ENCODE measurements at regions not wholly inside any gene's neighbourhood (a gene's known extent, or its start where the extent isn't known, plus 50 kb on each side); places are given as distances from the start of the nearest gene placed in this dataset.

DNA sequence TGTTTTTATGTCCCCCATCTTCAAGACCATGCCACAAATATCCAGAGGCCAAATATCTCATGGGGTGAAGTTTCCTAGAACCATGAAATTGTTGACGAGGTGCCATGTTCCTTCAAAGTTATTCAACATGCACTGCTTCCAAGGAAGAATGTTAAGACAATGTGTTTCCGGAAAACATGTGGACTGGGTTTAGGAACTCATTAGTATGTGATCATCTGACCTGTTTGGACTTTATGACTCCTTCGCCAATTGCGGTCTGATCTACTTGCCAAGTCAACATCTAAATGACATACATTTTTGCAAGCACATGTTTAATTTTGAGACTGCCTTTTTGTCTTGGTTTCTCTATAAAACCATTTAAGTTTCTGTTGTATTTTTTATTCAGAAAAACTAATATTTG is 234.8 kb downstream of the MAF start:
- no peak for TF ChIP-seq EZH2 (IDR thresholded peaks at IDR 0.05; ENCODE audit: borderline replicate concordance, low read depth, low read length, severe bottlenecking)
- TF ChIP-seq, protein P1, sequence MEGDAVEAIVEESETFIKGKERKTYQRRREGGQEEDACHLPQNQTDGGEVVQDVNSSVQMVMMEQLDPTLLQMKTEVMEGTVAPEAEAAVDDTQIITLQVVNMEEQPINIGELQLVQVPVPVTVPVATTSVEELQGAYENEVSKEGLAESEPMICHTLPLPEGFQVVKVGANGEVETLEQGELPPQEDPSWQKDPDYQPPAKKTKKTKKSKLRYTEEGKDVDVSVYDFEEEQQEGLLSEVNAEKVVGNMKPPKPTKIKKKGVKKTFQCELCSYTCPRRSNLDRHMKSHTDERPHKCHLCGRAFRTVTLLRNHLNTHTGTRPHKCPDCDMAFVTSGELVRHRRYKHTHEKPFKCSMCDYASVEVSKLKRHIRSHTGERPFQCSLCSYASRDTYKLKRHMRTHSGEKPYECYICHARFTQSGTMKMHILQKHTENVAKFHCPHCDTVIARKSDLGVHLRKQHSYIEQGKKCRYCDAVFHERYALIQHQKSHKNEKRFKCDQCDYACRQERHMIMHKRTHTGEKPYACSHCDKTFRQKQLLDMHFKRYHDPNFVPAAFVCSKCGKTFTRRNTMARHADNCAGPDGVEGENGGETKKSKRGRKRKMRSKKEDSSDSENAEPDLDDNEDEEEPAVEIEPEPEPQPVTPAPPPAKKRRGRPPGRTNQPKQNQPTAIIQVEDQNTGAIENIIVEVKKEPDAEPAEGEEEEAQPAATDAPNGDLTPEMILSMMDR (IDR thresholded peaks at IDR 0.05; ENCODE audit: borderline replicate concordance, extremely low read depth, low read length, poor library complexity, severe bottlenecking), result no peak
- H3K9me3 ChIP-seq (ENCODE audit: insufficient read depth, low read length, severe bottlenecking), result no peaks in the 10 kb centered on the region
- no peaks in the 10 kb centered on the region for H3K36me3 ChIP-seq (ENCODE audit: insufficient read depth, low read length)
- H3K4me3 ChIP-seq (ENCODE audit: low read depth in 1 of 2, low read length in 2 of 2), result no peak overlapping the region
- no peaks in the 10 kb centered on the region for H3K79me2 ChIP-seq (ENCODE audit: insufficient read depth, low read length)
- H3K27ac ChIP-seq (ENCODE audit: low read length), result no peak overlapping the region
- no peaks in the 10 kb centered on the region for H3K4me1 ChIP-seq (ENCODE audit: insufficient read depth, low read length)
- H2AFZ ChIP-seq (ENCODE audit: low read depth, low read length), result no peak overlapping the region
- DNase-seq (no peak), ATAC-seq (ENCODE audit: insufficient read depth, low read depth) (no peak)
- no peak overlapping the region for H3K4me2 ChIP-seq (ENCODE audit: insufficient read depth, low read length)
- H4K20me1 ChIP-seq (ENCODE audit: insufficient read depth, low read length), result no peaks in the 10 kb centered on the region
- no peaks in the 10 kb centered on the region for H3K27me3 ChIP-seq (ENCODE audit: insufficient read depth, low read length, poor library complexity)
- no peak overlapping the region for H3K9ac ChIP-seq (ENCODE audit: low read depth, low read length)

DNA sequence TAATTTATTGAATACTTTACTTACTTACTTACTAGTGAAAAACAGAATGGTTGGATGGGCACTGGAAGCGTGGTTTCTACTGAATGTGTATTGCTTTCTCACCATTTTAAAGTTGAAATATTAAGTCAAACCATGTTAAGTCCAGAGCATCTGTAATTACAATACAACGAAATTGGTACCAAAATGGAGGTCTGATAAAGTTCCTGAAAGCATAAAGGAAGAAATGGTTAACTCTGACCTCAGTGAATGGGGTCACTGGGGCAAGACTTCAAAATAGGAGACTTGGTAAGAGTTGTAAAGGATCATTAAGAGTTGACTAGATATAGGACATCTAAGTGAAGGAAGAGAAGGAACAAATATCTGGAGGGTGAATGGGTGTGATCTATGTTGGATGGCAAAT is 237.1 kb downstream of the MAF start:
- H3K4me2 ChIP-seq (ENCODE audit: insufficient read depth, low read length), result no peak overlapping the region
- H3K4me3 ChIP-seq (ENCODE audit: low read depth in 1 of 2, low read length in 2 of 2), result no peak overlapping the region
- TF ChIP-seq, protein P1 (IDR thresholded peaks at IDR 0.05; ENCODE audit: borderline replicate concordance, extremely low read depth, low read length, poor library complexity, severe bottlenecking), result no peak
- TF ChIP-seq EZH2 (IDR thresholded peaks at IDR 0.05; ENCODE audit: borderline replicate concordance, low read depth, low read length, severe bottlenecking), result no peak
- no peaks in the 10 kb centered on the region for H3K4me1 ChIP-seq (ENCODE audit: insufficient read depth, low read length)
- no peak overlapping the region for H3K9ac ChIP-seq (ENCODE audit: low read depth, low read length)
- H2AFZ ChIP-seq (ENCODE audit: low read depth, low read length), result no peak overlapping the region
- no peaks in the 10 kb centered on the region for H3K27me3 ChIP-seq (ENCODE audit: insufficient read depth, low read length, poor library complexity)
- H3K27ac ChIP-seq (ENCODE audit: low read length), result no peak overlapping the region
- H3K79me2 ChIP-seq (ENCODE audit: insufficient read depth, low read length), result no peaks in the 10 kb centered on the region
- H3K9me3 ChIP-seq (ENCODE audit: insufficient read depth, low read length, severe bottlenecking), result no peaks in the 10 kb centered on the region
- no peaks in the 10 kb centered on the region for H3K36me3 ChIP-seq (ENCODE audit: insufficient read depth, low read length)
- DNase-seq (no peak), ATAC-seq (ENCODE audit: insufficient read depth, low read depth) (no peak)
- H4K20me1 ChIP-seq (ENCODE audit: insufficient read depth, low read length), result no peaks in the 10 kb centered on the region

DNA sequence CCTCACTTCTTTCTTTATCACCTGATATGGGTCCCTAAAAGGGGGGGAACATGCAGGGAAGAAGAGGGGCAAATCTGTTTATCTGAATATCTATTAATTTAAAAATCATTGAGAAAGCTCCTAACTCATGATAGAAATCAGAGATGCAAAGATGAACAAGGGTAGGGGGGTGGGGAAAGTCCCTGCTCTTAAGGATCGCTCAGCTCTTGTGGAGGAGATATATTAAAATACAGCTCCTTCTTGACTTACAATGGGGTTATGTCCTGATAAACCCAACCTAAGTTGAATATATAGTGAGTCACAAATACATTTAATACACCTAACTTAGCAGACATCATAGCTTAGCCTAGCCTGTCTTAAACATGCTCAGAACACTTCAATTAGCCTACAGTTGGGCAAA is 237.5 kb downstream of the MAF start:
- no peak overlapping the region for H3K4me2 ChIP-seq (ENCODE audit: insufficient read depth, low read length)
- DNase-seq (no peak), ATAC-seq (ENCODE audit: insufficient read depth, low read depth) (no peak)
- H3K27me3 ChIP-seq (ENCODE audit: insufficient read depth, low read length, poor library complexity), result no peaks in the 10 kb centered on the region
- H3K27ac ChIP-seq (ENCODE audit: low read length), result no peak overlapping the region
- TF ChIP-seq EZH2 (IDR thresholded peaks at IDR 0.05; ENCODE audit: borderline replicate concordance, low read depth, low read length, severe bottlenecking), result no peak
- TF ChIP-seq, protein P1 (IDR thresholded peaks at IDR 0.05; ENCODE audit: borderline replicate concordance, extremely low read depth, low read length, poor library complexity, severe bottlenecking), result no peak
- no peak overlapping the region for H2AFZ ChIP-seq (ENCODE audit: low read depth, low read length)
- no peaks in the 10 kb centered on the region for H3K36me3 ChIP-seq (ENCODE audit: insufficient read depth, low read length)
- no peaks in the 10 kb centered on the region for H4K20me1 ChIP-seq (ENCODE audit: insufficient read depth, low read length)
- H3K4me1 ChIP-seq (ENCODE audit: insufficient read depth, low read length), result no peaks in the 10 kb centered on the region
- no peaks in the 10 kb centered on the region for H3K9me3 ChIP-seq (ENCODE audit: insufficient read depth, low read length, severe bottlenecking)
- no peaks in the 10 kb centered on the region for H3K79me2 ChIP-seq (ENCODE audit: insufficient read depth, low read length)
- H3K4me3 ChIP-seq (ENCODE audit: low read depth in 1 of 2, low read length in 2 of 2), result no peak overlapping the region
- no peak overlapping the region for H3K9ac ChIP-seq (ENCODE audit: low read depth, low read length)

All from DND-41 (cell line).